ENCODE measurements at regions not wholly inside any gene's neighbourhood (a gene's known extent, or its start where the extent isn't known, plus 50 kb on each side); places are given as distances from the start of the nearest gene placed in this dataset.

- TF ChIP-seq ATF3 (IDR thresholded peaks at IDR 0.05) (no peak), GABPA (IDR thresholded peaks at IDR 0.05 in 1 of 2, conservative IDR thresholded peaks at IDR 0.05 in 1 of 2) (no peak), RXRA (IDR thresholded peaks at IDR 0.05) (no peak), TAF1 (conservative IDR thresholded peaks at IDR 0.05) (no peak), FOXA2 (IDR thresholded peaks at IDR 0.05) (no peak), HNF4A (conservative IDR thresholded peaks at IDR 0.05) (no peak), EGR1 (IDR thresholded peaks at IDR 0.05; ENCODE audit: low read depth in 2 of 2) (no peak), CTCF (IDR thresholded peaks at IDR 0.05; ENCODE audit: low read depth, low read length, missing input control) (no peak), ZBTB33 (IDR thresholded peaks at IDR 0.05) (no peak), NR2F2 (IDR thresholded peaks at IDR 0.05) (no peak), HNF4G (IDR thresholded peaks at IDR 0.05) (no peak), MAX (IDR thresholded peaks at IDR 0.05) (no peak)
- Histone ChIP-seq H3K9me3 (ENCODE audit: control insufficient read depth in 4 of 4, low read length in 3 of 4) (no peaks in the 10 kb centered on the region), H3K9ac (ENCODE audit: low read depth in 1 of 2, low read length in 2 of 2) (no peak overlapping the region), H3K4me1 (ENCODE audit: control insufficient read depth in 4 of 4, insufficient read depth in 4 of 4, low read length in 3 of 4) (no peaks in the 10 kb centered on the region), H3K4me3 (ENCODE audit: low read depth in 1 of 3, low read length in 3 of 3) (no peak overlapping the region), H3K36me3 (ENCODE audit: control insufficient read depth in 4 of 4, insufficient read depth in 3 of 4, low read depth in 1 of 4, low read length in 3 of 4) (no peaks in the 10 kb centered on the region), H3K27ac (ENCODE audit: low read depth in 1 of 2, low read length in 2 of 2) (no peak overlapping the region), H3K27me3 (ENCODE audit: control insufficient read depth in 4 of 4, insufficient read depth in 4 of 4, low read length in 3 of 4) (no peaks in the 10 kb centered on the region)
- no peak for DNase-seq (ENCODE audit: low spot score)
- 96% methylated on average over 7 of the region's 7 CpGs for WGBS
These were observed 169.5 kb upstream of the BOD1L1 start for GRCh38 chr4:13797061-13797460.

GRCh38 chr4:13815231-13815630, 187.7 kb upstream of the BOD1L1 start:
- peaks cover 0 to 8% (median 3%) of the 10 kb centered on the region in 4 donors for H3K9me3 ChIP-seq (ENCODE audit: control insufficient read depth in 4 of 4, low read length in 3 of 4)
- no peak overlapping the region for H3K27ac ChIP-seq (ENCODE audit: low read depth in 1 of 2, low read length in 2 of 2)
- TF ChIP-seq HNF4G (IDR thresholded peaks at IDR 0.05): no peak
- TF ChIP-seq CTCF (IDR thresholded peaks at IDR 0.05; ENCODE audit: low read depth, low read length, missing input control): no peak
- TF ChIP-seq EGR1 (IDR thresholded peaks at IDR 0.05; ENCODE audit: low read depth in 2 of 2): no peak
- TF ChIP-seq YY1 (IDR thresholded peaks at IDR 0.05): no peak
- TF ChIP-seq SP1 (IDR thresholded peaks at IDR 0.05): no peak
- TF ChIP-seq MAX (IDR thresholded peaks at IDR 0.05): no peak
- no peak for TF ChIP-seq FOXA1 (IDR thresholded peaks at IDR 0.05)
- TF ChIP-seq REST (IDR thresholded peaks at IDR 0.05): no peak
- TF ChIP-seq HNF4A (conservative IDR thresholded peaks at IDR 0.05): no peak
- TF ChIP-seq JUND (IDR thresholded peaks at IDR 0.05): no peak
- no peak overlapping the region for H3K4me3 ChIP-seq (ENCODE audit: low read depth in 1 of 3, low read length in 3 of 3)
- H3K4me1 ChIP-seq (ENCODE audit: control insufficient read depth in 4 of 4, insufficient read depth in 4 of 4, low read length in 3 of 4): no peaks in the 10 kb centered on the region
- 81% methylated on average over 3 of the region's 3 CpGs for WGBS
- no peak for DNase-seq (ENCODE audit: low spot score)
- H3K9ac ChIP-seq (ENCODE audit: low read depth in 1 of 2, low read length in 2 of 2): no peak overlapping the region
- H3K27me3 ChIP-seq (ENCODE audit: control insufficient read depth in 4 of 4, insufficient read depth in 4 of 4, low read length in 3 of 4): no peaks in the 10 kb centered on the region
- no peaks in the 10 kb centered on the region for H3K36me3 ChIP-seq (ENCODE audit: control insufficient read depth in 4 of 4, insufficient read depth in 3 of 4, low read depth in 1 of 4, low read length in 3 of 4)

Measured in liver (tissue), 8 donors.